Fibroblast of villous mesenchyme (primary cell): ENCODE measurements at regions not wholly inside any gene's neighbourhood (a gene's known extent, or its start where the extent isn't known, plus 50 kb on each side); places are given as distances from the start of the nearest gene placed in this dataset.
"Not testable (repeated sequence)": the region's sequence is repeated elsewhere in the genome, so short reads cannot be mapped to it uniquely, and the experiment has no call there.

Experiments used
- DNase-seq: peaks from one replicate; pipeline ENCODE4 v3.0.0-alpha.2; 2010; ENCODE audit warnings: low read depth
- H3K4me3 ChIP-seq: 2 replicates; pipeline ENCODE4 v1.5.1; 2011; ENCODE audit warnings: low read depth, mild to moderate bottlenecking, low read length
- TF ChIP-seq, protein P1 (sequence below): IDR thresholded peaks from 2 replicates; pipeline ENCODE4 v1.5.1; 2012; ENCODE audit warnings: low read depth, mild to moderate bottlenecking, low read length; ENCODE audit not compliant: insufficient read depth

DNA sequence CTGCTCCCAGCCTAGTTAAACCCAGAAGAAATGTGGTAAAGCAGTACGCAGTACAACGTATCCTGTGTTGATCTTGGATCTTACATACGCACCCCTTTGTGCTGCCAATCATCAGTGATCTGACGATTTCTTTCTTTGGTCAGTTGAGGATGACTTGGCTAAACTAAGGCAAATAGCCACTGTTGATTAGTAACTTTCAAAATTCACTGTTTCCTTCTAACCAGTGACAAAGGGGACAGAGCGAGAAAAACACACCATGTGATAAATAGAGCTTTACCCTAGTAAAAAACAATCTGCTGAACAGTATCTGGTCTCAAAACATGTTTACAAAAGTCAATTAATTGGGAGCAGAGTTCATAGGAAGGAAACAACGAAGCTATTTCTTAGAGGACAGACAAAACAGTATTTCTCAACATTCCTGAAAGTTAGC lies 123.2 kb upstream of the RAB18 start:
- DNase-seq = peak; percentile 18
- H3K4me3 ChIP-seq = no peak overlapping the region
- TF ChIP-seq, protein P1, sequence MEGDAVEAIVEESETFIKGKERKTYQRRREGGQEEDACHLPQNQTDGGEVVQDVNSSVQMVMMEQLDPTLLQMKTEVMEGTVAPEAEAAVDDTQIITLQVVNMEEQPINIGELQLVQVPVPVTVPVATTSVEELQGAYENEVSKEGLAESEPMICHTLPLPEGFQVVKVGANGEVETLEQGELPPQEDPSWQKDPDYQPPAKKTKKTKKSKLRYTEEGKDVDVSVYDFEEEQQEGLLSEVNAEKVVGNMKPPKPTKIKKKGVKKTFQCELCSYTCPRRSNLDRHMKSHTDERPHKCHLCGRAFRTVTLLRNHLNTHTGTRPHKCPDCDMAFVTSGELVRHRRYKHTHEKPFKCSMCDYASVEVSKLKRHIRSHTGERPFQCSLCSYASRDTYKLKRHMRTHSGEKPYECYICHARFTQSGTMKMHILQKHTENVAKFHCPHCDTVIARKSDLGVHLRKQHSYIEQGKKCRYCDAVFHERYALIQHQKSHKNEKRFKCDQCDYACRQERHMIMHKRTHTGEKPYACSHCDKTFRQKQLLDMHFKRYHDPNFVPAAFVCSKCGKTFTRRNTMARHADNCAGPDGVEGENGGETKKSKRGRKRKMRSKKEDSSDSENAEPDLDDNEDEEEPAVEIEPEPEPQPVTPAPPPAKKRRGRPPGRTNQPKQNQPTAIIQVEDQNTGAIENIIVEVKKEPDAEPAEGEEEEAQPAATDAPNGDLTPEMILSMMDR = no peak

DNA sequence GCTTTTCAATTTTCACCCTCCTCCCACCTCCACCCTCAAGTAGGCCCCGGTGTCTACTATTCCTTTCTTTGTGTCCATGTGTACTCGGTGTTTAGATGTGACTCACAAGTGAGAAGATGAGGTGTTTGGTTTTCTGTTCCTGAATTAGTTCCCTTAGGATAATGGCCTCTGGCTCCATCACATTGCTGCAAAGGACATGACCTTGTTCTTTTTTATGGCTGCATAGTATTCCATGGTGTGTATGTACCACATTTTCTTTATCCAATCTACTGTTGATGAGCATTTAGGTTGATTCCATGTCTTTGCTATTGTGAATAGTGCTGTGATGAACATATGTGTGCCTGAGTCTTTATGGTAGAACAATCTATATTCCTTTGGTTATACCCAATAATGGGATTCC lies 125.1 kb upstream of the RAB18 start:
- DNase-seq, H3K4me3 ChIP-seq: not testable (repeated sequence)

- TF ChIP-seq, protein P1 = no peak
- H3K4me3 ChIP-seq = no peak overlapping the region
- no peak for DNase-seq
Measured at GRCh38 chr10:27373566-27374160, 130.4 kb upstream of the RAB18 start.

DNA sequence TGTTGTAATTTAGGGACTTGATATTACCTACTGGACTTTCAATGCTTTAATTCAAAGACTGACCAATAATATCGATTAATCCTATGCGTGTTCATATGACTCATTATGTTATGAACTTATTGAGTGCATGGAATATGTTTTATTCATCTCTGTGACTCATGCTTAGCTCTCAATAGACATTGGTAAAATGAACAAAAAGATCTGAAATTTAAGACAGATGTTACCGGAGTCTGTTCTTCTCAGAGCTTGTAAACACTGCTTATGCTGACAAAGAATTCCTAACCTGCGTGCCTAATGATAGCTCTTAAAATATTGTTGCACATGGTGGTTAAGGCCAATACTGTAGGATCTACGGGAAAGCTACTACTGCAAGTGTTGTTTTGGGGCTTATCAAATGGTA lies 131.5 kb upstream of the ACBD5 start:
- TF ChIP-seq, protein P1 = no peak
- DNase-seq = no peak

DNA sequence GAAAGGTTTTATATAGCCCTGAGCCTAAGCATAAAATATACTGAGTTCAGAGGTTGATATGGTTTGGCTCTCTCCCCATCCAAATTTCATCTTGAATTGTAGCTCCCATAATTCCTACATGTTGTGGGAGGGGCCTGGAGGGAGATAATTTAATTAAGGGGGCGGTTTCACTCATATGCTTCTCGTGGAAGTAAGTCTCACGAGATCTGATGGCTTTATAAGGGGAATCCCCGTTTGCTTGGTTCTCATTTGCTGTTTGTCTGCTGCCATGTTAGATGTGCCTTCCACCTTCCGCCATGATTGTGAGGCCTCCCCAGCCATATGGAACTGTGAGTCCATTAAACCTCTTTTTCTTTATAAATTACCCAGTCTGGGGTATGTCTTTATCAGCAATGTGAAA lies 130.8 kb upstream of the ACBD5 start:
- not testable (repeated sequence) for DNase-seq, H3K4me3 ChIP-seq

More for the DNA sequence above, 131.5 kb upstream of the ACBD5 start:
- no peak overlapping the region for H3K4me3 ChIP-seq

- TF ChIP-seq, protein P1 = peak; percentile 20
- H3K4me3 ChIP-seq = no peak overlapping the region
- DNase-seq = no peak
Measured at GRCh38 chr10:27369880-27370279, 129.3 kb upstream of the ACBD5 start.

GRCh38 chr10:27368706-27369105 lies 128.1 kb upstream of the ACBD5 start:
- no peak overlapping the region for H3K4me3 ChIP-seq
- DNase-seq = no peak
- TF ChIP-seq, protein P1 = no peak

GRCh38 chr10:27366769-27367168 lies 126.2 kb upstream of the ACBD5 start:
- DNase-seq = no peak
- H3K4me3 ChIP-seq = no peak overlapping the region
- TF ChIP-seq, protein P1 = no peak
